ENCODE measurements at regions not wholly inside any gene's neighbourhood (a gene's known extent, or its start where the extent isn't known, plus 50 kb on each side); places are given as distances from the start of the nearest gene placed in this dataset.
"Not testable (repeated sequence)": the region's sequence is repeated elsewhere in the genome, so short reads cannot be mapped to it uniquely, and the experiment has no call there.

DNA sequence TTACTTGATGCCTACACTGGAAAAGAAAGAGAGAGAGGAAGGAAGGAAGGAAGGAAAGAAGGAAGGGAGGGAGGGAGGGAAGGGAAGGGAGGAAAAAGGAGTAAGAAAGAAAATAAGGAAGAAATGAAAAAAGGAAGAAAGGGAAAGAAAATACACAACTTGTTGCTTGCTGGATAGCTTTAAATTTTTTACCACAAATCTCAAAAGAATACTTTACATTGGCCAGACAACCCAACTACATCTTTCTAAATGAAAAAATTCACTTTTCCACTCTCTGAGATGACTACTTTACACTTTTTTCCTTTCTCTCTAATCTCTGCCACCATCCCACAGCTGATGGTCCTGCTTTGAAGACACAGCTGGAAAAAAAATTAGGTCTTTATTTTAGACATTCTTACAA lies 228.9 kb upstream of the FAM78B start:
- H3K27ac ChIP-seq (ENCODE audit: low read length): no peak overlapping the region
- H3K9ac ChIP-seq (ENCODE audit: low read length): no peak overlapping the region
- H3F3A ChIP-seq (ENCODE audit: insufficient read depth, low read length): no peaks in the 10 kb centered on the region
- H3K79me2 ChIP-seq (ENCODE audit: low read length): no peaks in the 10 kb centered on the region
- no peak overlapping the region for H2AFZ ChIP-seq (ENCODE audit: low read length)
- no peak overlapping the region for H3K4me3 ChIP-seq (ENCODE audit: low read length)
- no peak overlapping the region for H3K4me2 ChIP-seq (ENCODE audit: low read depth, low read length)
- no peaks in the 10 kb centered on the region for H3K36me3 ChIP-seq (replicated peaks; ENCODE audit: insufficient read depth, low read length)
- H3K9me3 ChIP-seq (replicated peaks; ENCODE audit: insufficient read depth, low read length): no peaks in the 10 kb centered on the region
- no peak for DNase-seq
- no peaks in the 10 kb centered on the region for H4K20me1 ChIP-seq (ENCODE audit: insufficient read depth, low read length)
- H3K4me1 ChIP-seq (ENCODE audit: low read length): no peaks in the 10 kb centered on the region
- TF ChIP-seq EZH2phosphoT487 (IDR thresholded peaks at IDR 0.05; ENCODE audit: low read length) (no peak), EZH2 (optimal IDR thresholded peaks at IDR 0.05; ENCODE audit: low read depth, low read length) (no peak)
- TF ChIP-seq, protein P1, sequence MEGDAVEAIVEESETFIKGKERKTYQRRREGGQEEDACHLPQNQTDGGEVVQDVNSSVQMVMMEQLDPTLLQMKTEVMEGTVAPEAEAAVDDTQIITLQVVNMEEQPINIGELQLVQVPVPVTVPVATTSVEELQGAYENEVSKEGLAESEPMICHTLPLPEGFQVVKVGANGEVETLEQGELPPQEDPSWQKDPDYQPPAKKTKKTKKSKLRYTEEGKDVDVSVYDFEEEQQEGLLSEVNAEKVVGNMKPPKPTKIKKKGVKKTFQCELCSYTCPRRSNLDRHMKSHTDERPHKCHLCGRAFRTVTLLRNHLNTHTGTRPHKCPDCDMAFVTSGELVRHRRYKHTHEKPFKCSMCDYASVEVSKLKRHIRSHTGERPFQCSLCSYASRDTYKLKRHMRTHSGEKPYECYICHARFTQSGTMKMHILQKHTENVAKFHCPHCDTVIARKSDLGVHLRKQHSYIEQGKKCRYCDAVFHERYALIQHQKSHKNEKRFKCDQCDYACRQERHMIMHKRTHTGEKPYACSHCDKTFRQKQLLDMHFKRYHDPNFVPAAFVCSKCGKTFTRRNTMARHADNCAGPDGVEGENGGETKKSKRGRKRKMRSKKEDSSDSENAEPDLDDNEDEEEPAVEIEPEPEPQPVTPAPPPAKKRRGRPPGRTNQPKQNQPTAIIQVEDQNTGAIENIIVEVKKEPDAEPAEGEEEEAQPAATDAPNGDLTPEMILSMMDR (IDR thresholded peaks at IDR 0.05; ENCODE audit: low read length): no peak
- no peaks in the 10 kb centered on the region for H3K9me2 ChIP-seq (replicated peaks; ENCODE audit: insufficient read depth, low read length)
- no peaks in the 10 kb centered on the region for H3K27me3 ChIP-seq (replicated peaks; ENCODE audit: insufficient read depth, low read length)

DNA sequence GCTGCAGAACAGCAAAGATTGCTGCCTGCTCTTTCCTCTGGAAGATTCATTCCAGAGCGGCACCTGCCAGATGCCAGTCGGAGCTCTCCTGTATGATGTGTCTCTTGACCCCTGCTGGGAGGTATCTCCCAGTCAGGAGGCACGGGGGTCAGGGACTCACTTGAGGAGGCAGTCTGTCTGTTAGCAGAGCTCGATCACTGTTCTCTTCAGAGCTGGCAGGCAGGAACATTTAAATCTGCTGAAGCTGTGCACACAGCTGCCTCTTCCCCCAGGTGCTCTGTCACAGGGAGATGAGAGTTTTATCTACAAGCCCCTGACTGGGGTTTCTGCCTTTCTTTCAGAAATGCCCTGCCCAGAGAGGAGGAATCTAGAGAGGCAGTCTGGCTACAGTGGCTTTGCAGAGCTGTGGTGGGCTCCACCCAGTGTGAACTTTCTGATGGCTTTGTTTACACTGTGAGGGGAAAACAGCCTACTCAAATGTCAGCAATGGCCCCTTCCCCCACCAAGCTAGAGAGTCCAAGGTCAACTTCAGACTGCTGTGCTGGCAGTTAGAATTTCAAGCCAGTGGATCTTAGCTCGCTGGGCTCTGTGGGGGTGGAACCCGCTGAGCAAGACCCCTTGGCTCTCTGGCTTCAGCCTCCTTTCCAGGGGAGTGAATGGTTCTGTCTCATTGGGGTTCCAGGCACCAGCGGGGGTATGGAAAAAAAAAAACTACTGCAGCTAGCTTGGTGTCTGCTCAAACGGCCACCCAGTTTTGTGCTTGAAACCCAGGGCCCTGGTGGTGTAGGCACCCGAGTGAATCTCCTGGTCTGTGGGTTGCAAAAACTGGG lies 242.7 kb upstream of the FAM78B start:
- not testable (repeated sequence) for H3K79me2 ChIP-seq (ENCODE audit: low read length); H3K4me2 ChIP-seq (ENCODE audit: low read depth, low read length); H2AFZ ChIP-seq (ENCODE audit: low read length)

DNA sequence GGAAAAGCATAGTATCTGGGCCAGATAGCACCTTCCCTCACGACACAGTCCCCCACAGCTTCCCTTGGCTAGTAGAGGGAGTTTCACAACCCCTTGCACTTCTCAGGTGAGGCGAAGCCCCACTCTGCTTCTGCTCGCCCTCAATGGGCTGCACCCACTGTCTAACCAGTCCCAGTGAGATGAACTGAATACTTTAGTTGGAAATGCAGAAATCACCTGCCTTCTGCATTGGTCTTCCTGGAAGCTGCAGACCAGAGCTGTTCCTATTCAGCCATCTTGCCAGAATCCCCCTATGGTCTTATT lies 243.2 kb upstream of the FAM78B start:
- H3K4me3 ChIP-seq (ENCODE audit: low read length): no peak overlapping the region
- H3K9me2 ChIP-seq (replicated peaks; ENCODE audit: insufficient read depth, low read length): no peaks in the 10 kb centered on the region
- H3K4me2 ChIP-seq (ENCODE audit: low read depth, low read length): no peak overlapping the region
- H3K36me3 ChIP-seq (replicated peaks; ENCODE audit: insufficient read depth, low read length): no peaks in the 10 kb centered on the region
- no peaks in the 10 kb centered on the region for H4K20me1 ChIP-seq (ENCODE audit: insufficient read depth, low read length)
- no peaks in the 10 kb centered on the region for H3K27me3 ChIP-seq (replicated peaks; ENCODE audit: insufficient read depth, low read length)
- H3K9ac ChIP-seq (ENCODE audit: low read length): no peak overlapping the region
- H3K4me1 ChIP-seq (ENCODE audit: low read length): no peaks in the 10 kb centered on the region
- no peak overlapping the region for H2AFZ ChIP-seq (ENCODE audit: low read length)
- no peaks in the 10 kb centered on the region for H3K79me2 ChIP-seq (ENCODE audit: low read length)
- DNase-seq: no peak
- TF ChIP-seq, protein P1 (IDR thresholded peaks at IDR 0.05; ENCODE audit: low read length): no peak
- no peak for TF ChIP-seq EZH2 (optimal IDR thresholded peaks at IDR 0.05; ENCODE audit: low read depth, low read length)
- no peak for TF ChIP-seq EZH2phosphoT487 (IDR thresholded peaks at IDR 0.05; ENCODE audit: low read length)
- H3K27ac ChIP-seq (ENCODE audit: low read length): no peak overlapping the region
- H3F3A ChIP-seq (ENCODE audit: insufficient read depth, low read length): no peaks in the 10 kb centered on the region
- H3K9me3 ChIP-seq (replicated peaks; ENCODE audit: insufficient read depth, low read length): no peaks in the 10 kb centered on the region

More for the DNA sequence above, 242.7 kb upstream of the FAM78B start:
- not testable (repeated sequence) for H3K4me1 ChIP-seq (ENCODE audit: low read length); H3K9me3 ChIP-seq (replicated peaks; ENCODE audit: insufficient read depth, low read length); H3K27me3 ChIP-seq (replicated peaks; ENCODE audit: insufficient read depth, low read length); H4K20me1 ChIP-seq (ENCODE audit: insufficient read depth, low read length); H3K27ac ChIP-seq (ENCODE audit: low read length); H3K4me3 ChIP-seq (ENCODE audit: low read length); H3K9ac ChIP-seq (ENCODE audit: low read length); H3K9me2 ChIP-seq (replicated peaks; ENCODE audit: insufficient read depth, low read length); H3F3A ChIP-seq (ENCODE audit: insufficient read depth, low read length); H3K36me3 ChIP-seq (replicated peaks; ENCODE audit: insufficient read depth, low read length); DNase-seq

DNA sequence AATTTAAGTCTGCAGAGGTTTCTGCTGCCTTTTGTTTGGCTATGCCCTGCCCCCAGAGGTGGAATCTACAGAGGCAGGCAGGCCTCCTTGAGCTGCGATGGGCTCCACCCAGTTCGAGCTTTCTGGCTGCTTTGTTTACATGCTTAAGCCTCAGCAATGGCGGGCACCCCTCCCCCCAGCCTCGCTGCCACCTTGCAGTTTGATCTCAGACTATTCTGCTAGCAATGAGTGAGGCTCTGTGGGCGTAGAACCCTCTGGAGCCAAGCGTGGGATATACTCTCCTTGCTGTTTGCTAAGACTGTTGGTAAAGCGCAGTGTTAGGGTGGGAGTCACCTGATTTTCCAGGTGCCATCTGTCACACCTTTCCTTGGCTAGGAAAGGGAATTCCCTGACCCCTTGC lies 250.0 kb upstream of the FAM78B start:
- H3K27ac ChIP-seq (ENCODE audit: low read length); H3K27me3 ChIP-seq (replicated peaks; ENCODE audit: insufficient read depth, low read length); H4K20me1 ChIP-seq (ENCODE audit: insufficient read depth, low read length); H3K9me2 ChIP-seq (replicated peaks; ENCODE audit: insufficient read depth, low read length); H3K4me1 ChIP-seq (ENCODE audit: low read length); H3K79me2 ChIP-seq (ENCODE audit: low read length); H3K4me3 ChIP-seq (ENCODE audit: low read length); H2AFZ ChIP-seq (ENCODE audit: low read length); H3K9ac ChIP-seq (ENCODE audit: low read length); H3K9me3 ChIP-seq (replicated peaks; ENCODE audit: insufficient read depth, low read length); H3K4me2 ChIP-seq (ENCODE audit: low read depth, low read length); H3F3A ChIP-seq (ENCODE audit: insufficient read depth, low read length); DNase-seq; H3K36me3 ChIP-seq (replicated peaks; ENCODE audit: insufficient read depth, low read length): not testable (repeated sequence)

Data from MM.1S (cell line).